ENCODE measurements at regions not wholly inside any gene's neighbourhood (a gene's known extent, or its start where the extent isn't known, plus 50 kb on each side); places are given as distances from the start of the nearest gene placed in this dataset.

GRCh38 chr16:59707436-59708226, 973.5 kb upstream of the GOT2 start:
- no peak for TF ChIP-seq GATA1 (IDR thresholded peaks at IDR 0.05; ENCODE audit: low read depth, low read length)
- TF ChIP-seq POLR2A (IDR thresholded peaks at IDR 0.05; ENCODE audit: low read length) = no peak
- DNase-seq = no peak

GRCh38 chr16:59701963-59702930, 968.1 kb upstream of the GOT2 start:
- no peak for DNase-seq
- TF ChIP-seq GATA1 (IDR thresholded peaks at IDR 0.05; ENCODE audit: low read depth, low read length) = no peak
- no peak for TF ChIP-seq POLR2A (IDR thresholded peaks at IDR 0.05; ENCODE audit: low read length)

GRCh38 chr16:59699786-59700185, 965.7 kb upstream of the GOT2 start:
- DNase-seq = no peak
- TF ChIP-seq GATA1 (IDR thresholded peaks at IDR 0.05; ENCODE audit: low read depth, low read length) (no peak), POLR2A (IDR thresholded peaks at IDR 0.05; ENCODE audit: low read length) (no peak)

- TF ChIP-seq GATA1 (IDR thresholded peaks at IDR 0.05; ENCODE audit: low read depth, low read length) (no peak), POLR2A (IDR thresholded peaks at IDR 0.05; ENCODE audit: low read length) (no peak)
- no peak for DNase-seq
Observed at GRCh38 chr16:59698346-59699020, 964.4 kb upstream of the GOT2 start.

- DNase-seq = no peak
- TF ChIP-seq GATA1 (IDR thresholded peaks at IDR 0.05; ENCODE audit: low read depth, low read length) (no peak), POLR2A (IDR thresholded peaks at IDR 0.05; ENCODE audit: low read length) (no peak)
Observed at GRCh38 chr16:59697761-59698160, 963.6 kb upstream of the GOT2 start.

- TF ChIP-seq POLR2A (IDR thresholded peaks at IDR 0.05; ENCODE audit: low read length) (no peak), GATA1 (IDR thresholded peaks at IDR 0.05; ENCODE audit: low read depth, low read length) (no peak)
- DNase-seq = no peak
Observed at GRCh38 chr16:59697236-59697635, 963.1 kb upstream of the GOT2 start.

- no peak for DNase-seq
Observed at GRCh38 chr16:59696495-59696894, 962.4 kb upstream of the GOT2 start.

GRCh38 chr16:59690216-59690615, 956.1 kb upstream of the GOT2 start:
- DNase-seq = no peak
- TF ChIP-seq POLR2A (IDR thresholded peaks at IDR 0.05; ENCODE audit: low read length) (no peak), GATA1 (IDR thresholded peaks at IDR 0.05; ENCODE audit: low read depth, low read length) (no peak)

More at GRCh38 chr16:59696495-59696894, 962.4 kb upstream of the GOT2 start:
- TF ChIP-seq GATA1 (IDR thresholded peaks at IDR 0.05; ENCODE audit: low read depth, low read length) (no peak), POLR2A (IDR thresholded peaks at IDR 0.05; ENCODE audit: low read length) (no peak)

- no peak for DNase-seq
- TF ChIP-seq POLR2A (IDR thresholded peaks at IDR 0.05; ENCODE audit: low read length) (no peak), GATA1 (IDR thresholded peaks at IDR 0.05; ENCODE audit: low read depth, low read length) (no peak)
Observed at GRCh38 chr16:59688006-59688405, 953.9 kb upstream of the GOT2 start.

- no peak for DNase-seq
- TF ChIP-seq POLR2A (IDR thresholded peaks at IDR 0.05; ENCODE audit: low read length) (no peak), GATA1 (IDR thresholded peaks at IDR 0.05; ENCODE audit: low read depth, low read length) (no peak)
Observed at GRCh38 chr16:59686405-59686804, 952.3 kb upstream of the GOT2 start.

GRCh38 chr16:59684911-59685310, 950.8 kb upstream of the GOT2 start:
- no peak for DNase-seq

GRCh38 chr16:59683709-59684108, 949.6 kb upstream of the GOT2 start:
- no peak for DNase-seq
- no peak for TF ChIP-seq POLR2A (IDR thresholded peaks at IDR 0.05; ENCODE audit: low read length)
- no peak for TF ChIP-seq GATA1 (IDR thresholded peaks at IDR 0.05; ENCODE audit: low read depth, low read length)

More at GRCh38 chr16:59684911-59685310, 950.8 kb upstream of the GOT2 start:
- no peak for TF ChIP-seq GATA1 (IDR thresholded peaks at IDR 0.05; ENCODE audit: low read depth, low read length)
- no peak for TF ChIP-seq POLR2A (IDR thresholded peaks at IDR 0.05; ENCODE audit: low read length)

GRCh38 chr16:59665618-59666220, 931.6 kb upstream of the GOT2 start:
- DNase-seq = no peak
- TF ChIP-seq POLR2A (IDR thresholded peaks at IDR 0.05; ENCODE audit: low read length) (no peak), GATA1 (IDR thresholded peaks at IDR 0.05; ENCODE audit: low read depth, low read length) (no peak)
